Type B pancreatic cell (in vitro differentiated cells): ENCODE measurements at regions not wholly inside any gene's neighbourhood (a gene's known extent, or its start where the extent isn't known, plus 50 kb on each side); places are given as distances from the start of the nearest gene placed in this dataset.

Experiments used
- DNase-seq: peaks from one replicate; pipeline ENCODE4 v3.0.0; 2021; ENCODE audit warnings: mixed read lengths; ENCODE audit not compliant: unreplicated experiment; ENCODE audit errors: extremely low spot score
- H3K27ac Mint-ChIP-seq: 2 replicates; pipeline ENCODE4 v1.8.0; 2021; ENCODE audit warnings: mild to moderate bottlenecking, mixed read lengths
- H3K27me3 Mint-ChIP-seq: 2 replicates; pipeline ENCODE4 v1.8.0; 2021; ENCODE audit warnings: mixed read lengths
- H3K36me3 Mint-ChIP-seq: 2 replicates; pipeline ENCODE4 v1.8.0; 2021; ENCODE audit warnings: mixed read lengths
- H3K4me1 Mint-ChIP-seq: one replicate; pipeline ENCODE4 v1.8.0; 2021; ENCODE audit warnings: mixed read lengths; ENCODE audit not compliant: unreplicated experiment
- H3K4me3 Mint-ChIP-seq: 2 replicates; pipeline ENCODE4 v1.8.0; 2021; ENCODE audit warnings: mild to moderate bottlenecking, mixed read lengths
- H3K9me3 Mint-ChIP-seq: 2 replicates; pipeline ENCODE4 v1.8.0; 2021; ENCODE audit warnings: mixed read lengths
- TF ChIP-seq, protein P1 (sequence below): fragments of 200-600 bp; sonication (generic); conservative IDR thresholded peaks from 2 replicates; pipeline ENCODE4 v1.5.0; 2021; ENCODE audit warnings: antibody characterized with exemption, mild to moderate bottlenecking

DNA sequence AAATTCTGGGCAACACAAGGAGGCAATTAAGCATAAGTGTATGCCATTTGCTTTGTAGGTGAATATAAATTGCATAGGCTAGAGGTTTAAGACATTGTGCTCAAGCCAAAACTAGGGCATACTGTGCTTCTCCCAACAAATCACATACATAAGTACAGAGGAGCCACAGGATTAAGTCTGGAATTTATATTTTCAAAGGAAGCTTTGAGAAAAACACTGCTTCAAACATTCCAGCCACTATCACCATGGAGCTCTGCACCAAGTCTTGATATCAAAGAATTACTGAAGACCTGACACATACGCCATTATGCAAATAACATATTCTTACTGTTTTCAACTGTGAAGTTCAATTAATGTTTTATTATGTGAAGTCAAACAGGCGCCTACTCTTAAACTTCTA, 119.4 kb upstream of the NPHP3 start:
- Mint-ChIP-seq H3K4me3 (no peak overlapping the region), H3K36me3 (no peaks in the 10 kb centered on the region), H3K27ac (no peak overlapping the region), H3K27me3 (peaks cover 3% of the 10 kb centered on the region), H3K9me3 (no peaks in the 10 kb centered on the region), H3K4me1 (no peaks in the 10 kb centered on the region)
- DNase-seq: no peak
- TF ChIP-seq, protein P1, sequence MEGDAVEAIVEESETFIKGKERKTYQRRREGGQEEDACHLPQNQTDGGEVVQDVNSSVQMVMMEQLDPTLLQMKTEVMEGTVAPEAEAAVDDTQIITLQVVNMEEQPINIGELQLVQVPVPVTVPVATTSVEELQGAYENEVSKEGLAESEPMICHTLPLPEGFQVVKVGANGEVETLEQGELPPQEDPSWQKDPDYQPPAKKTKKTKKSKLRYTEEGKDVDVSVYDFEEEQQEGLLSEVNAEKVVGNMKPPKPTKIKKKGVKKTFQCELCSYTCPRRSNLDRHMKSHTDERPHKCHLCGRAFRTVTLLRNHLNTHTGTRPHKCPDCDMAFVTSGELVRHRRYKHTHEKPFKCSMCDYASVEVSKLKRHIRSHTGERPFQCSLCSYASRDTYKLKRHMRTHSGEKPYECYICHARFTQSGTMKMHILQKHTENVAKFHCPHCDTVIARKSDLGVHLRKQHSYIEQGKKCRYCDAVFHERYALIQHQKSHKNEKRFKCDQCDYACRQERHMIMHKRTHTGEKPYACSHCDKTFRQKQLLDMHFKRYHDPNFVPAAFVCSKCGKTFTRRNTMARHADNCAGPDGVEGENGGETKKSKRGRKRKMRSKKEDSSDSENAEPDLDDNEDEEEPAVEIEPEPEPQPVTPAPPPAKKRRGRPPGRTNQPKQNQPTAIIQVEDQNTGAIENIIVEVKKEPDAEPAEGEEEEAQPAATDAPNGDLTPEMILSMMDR: no peak

DNA sequence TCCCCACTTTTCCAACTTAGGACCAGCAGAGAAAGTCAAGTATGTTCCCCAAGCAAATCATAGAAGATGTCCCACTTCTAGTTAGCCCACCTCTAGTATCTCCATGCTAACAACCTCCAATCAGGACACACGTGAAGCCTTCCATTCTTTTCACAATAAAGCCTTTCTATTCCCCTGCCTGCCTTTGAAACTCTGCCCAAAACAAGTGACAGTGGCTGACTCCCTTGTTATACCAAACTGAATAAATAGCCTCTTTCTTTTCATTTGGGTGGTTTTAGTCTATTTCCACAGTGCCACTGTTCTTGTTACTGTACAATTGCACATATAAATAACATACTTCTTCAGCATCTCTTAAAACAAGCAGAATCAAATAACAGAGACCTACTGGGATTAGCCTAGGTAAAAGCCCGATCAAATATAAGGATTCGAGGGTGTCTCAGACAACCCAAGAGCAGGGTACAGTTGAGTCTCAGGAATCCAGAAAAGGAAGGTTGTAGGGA, 118.0 kb upstream of the NPHP3 start:
- peaks cover 7% of the 10 kb centered on the region for H3K27me3 Mint-ChIP-seq
- no peaks in the 10 kb centered on the region for H3K9me3 Mint-ChIP-seq
- no peak for DNase-seq
- TF ChIP-seq, protein P1: no peak
- H3K36me3 Mint-ChIP-seq: no peaks in the 10 kb centered on the region
- H3K27ac Mint-ChIP-seq: no peak overlapping the region
- no peaks in the 10 kb centered on the region for H3K4me1 Mint-ChIP-seq
- no peak overlapping the region for H3K4me3 Mint-ChIP-seq

DNA sequence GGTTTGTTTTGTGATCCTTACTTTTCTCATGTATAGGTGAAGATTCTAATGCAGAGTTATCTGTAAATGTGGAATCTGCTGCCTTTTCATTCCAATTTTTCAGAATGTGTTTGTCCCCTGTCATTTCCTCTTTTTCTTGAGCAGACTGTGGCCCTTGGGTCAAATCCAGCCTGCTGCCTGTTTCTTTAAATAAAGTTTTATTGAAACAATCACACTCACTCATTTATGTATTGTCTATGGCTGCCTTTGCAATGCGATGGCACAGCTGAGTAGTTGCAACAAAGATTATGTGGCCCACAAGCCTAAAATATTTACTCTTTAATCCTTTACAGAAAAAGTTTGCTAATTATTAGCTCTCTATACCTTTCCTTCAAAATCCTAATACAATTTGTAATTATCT, 116.3 kb upstream of the NPHP3 start:
- Mint-ChIP-seq H3K9me3 (no peaks in the 10 kb centered on the region), H3K27me3 (peaks cover 11% of the 10 kb centered on the region), H3K4me3 (no peak overlapping the region), H3K27ac (no peak overlapping the region), H3K4me1 (no peaks in the 10 kb centered on the region), H3K36me3 (no peaks in the 10 kb centered on the region)
- DNase-seq: no peak
- TF ChIP-seq, protein P1: no peak

DNA sequence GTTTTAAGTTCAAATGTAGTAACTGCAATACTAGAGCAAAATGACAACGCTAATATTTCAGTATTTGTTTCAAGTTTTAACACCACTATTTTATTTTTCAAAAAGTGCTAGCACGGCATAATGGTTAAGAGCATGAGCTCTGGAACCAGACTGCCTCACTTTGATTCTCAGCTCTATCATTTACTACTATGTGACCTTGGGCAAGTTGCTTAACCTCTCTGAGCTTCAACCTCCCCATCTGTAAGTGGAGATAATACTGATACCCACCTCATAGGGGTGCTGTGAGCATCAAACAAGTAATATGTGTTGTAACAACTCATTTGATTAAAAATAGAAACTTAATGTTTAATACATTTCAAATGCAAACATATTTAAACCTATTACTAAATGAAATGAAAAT, 115.4 kb upstream of the NPHP3 start:
- no peaks in the 10 kb centered on the region for H3K9me3 Mint-ChIP-seq
- TF ChIP-seq, protein P1: no peak
- DNase-seq: no peak
- no peaks in the 10 kb centered on the region for H3K36me3 Mint-ChIP-seq
- H3K4me1 Mint-ChIP-seq: no peaks in the 10 kb centered on the region
- H3K4me3 Mint-ChIP-seq: no peak overlapping the region
- no peak overlapping the region for H3K27ac Mint-ChIP-seq
- peaks cover 11% of the 10 kb centered on the region for H3K27me3 Mint-ChIP-seq

DNA sequence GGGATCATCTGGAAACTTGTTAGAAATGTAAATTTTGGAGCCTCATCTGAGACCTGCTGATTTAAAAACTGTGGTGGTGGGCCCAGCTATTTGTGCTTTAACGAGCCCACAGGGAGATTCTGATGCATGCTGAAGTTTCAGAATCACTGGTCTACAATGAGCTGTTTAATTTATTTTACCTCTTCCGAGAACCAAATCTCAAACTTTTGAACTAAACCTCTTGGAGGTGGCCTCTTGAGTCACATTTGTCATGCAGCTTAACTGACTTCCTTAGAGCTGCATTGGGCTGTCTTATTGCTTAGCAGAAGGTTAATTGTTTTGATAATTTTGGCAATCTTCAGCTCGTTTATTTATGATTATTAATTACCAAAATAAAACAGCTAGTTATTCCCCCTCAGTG, 112.1 kb upstream of the NPHP3 start:
- H3K27me3 Mint-ChIP-seq: peaks cover 8% of the 10 kb centered on the region
- no peaks in the 10 kb centered on the region for H3K4me1 Mint-ChIP-seq

More for the DNA sequence above, 112.1 kb upstream of the NPHP3 start:
- Mint-ChIP-seq H3K36me3 (no peaks in the 10 kb centered on the region), H3K27ac (no peak overlapping the region), H3K9me3 (no peaks in the 10 kb centered on the region), H3K4me3 (no peak overlapping the region)
- no peak for DNase-seq
- TF ChIP-seq, protein P1: no peak
